NCI-H1436 (cell line): ENCODE measurements at regions not wholly inside any gene's neighbourhood (a gene's known extent, or its start where the extent isn't known, plus 50 kb on each side); places are given as distances from the start of the nearest gene placed in this dataset.
"Not testable (repeated sequence)": the region's sequence is repeated elsewhere in the genome, so short reads cannot be mapped to it uniquely, and the experiment has no call there.

Experiments
- DNase-seq: peaks from one replicate; lab custom pipeline; 2025; lab: John Stamatoyannopoulos, UW

DNA sequence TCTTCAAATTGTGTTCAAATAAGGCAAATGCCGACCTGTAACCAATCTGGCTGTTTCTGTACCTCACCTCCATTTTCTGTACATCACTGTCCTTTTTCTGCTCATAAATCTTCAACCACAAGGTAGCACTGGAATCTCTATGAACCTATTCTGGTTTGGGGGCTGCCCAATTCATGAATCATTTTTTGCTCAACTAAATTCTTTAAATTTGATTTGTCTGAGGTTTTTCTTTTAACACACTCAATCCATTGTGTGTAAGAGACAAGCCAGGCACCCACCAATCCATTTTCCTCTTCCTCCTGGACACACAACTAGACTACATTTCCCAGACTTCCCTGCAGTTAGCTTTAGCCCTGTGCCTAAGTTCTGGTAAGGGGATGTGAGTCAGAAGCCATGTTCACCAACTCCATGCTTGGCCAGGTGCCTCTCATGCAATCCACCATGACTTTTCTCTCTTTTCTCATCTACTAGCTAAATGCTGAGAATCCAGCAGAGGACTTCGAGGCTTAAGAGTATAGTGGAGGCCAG lies 193.2 kb upstream of the KLF3 start:
- no peak for DNase-seq

DNA sequence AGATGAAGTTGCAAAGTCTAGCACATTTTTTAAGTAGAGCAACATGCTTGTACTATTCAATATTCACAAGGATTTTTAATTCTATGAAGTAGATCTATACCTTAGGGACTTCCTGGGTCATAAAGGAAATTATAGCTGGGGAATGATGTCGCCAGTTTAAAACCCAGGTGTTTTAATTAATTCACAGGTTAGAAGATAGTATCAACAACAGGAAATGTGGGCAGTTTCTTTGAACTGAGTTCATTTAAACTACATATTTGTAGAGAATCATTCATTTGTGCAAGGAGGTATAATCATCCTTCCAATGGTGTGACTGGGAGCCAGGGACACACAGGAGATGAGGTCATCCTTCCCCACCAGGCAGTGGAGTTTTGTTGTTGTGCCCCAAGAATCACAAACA lies 181.3 kb upstream of the KLF3 start:
- no peak for DNase-seq

DNA sequence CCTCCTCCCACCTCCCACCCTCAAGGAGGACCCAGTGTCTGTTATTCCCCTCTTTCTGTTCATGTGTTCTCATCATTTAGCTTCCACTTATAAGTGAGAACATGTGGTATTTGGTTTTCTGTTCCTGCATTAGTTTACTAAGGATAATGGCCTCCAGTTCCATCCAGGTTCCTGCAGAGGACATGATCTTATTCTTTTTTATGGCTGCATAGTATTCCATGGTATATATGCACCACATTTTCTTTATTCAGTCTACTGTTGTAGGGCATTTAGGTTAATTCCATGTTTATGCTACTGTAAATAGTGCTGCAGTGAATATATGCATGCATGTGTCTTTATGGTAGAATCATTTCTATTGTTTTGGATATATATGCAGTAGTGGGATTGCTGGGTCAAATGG lies 180.4 kb upstream of the KLF3 start:
- DNase-seq: not testable (repeated sequence)

DNA sequence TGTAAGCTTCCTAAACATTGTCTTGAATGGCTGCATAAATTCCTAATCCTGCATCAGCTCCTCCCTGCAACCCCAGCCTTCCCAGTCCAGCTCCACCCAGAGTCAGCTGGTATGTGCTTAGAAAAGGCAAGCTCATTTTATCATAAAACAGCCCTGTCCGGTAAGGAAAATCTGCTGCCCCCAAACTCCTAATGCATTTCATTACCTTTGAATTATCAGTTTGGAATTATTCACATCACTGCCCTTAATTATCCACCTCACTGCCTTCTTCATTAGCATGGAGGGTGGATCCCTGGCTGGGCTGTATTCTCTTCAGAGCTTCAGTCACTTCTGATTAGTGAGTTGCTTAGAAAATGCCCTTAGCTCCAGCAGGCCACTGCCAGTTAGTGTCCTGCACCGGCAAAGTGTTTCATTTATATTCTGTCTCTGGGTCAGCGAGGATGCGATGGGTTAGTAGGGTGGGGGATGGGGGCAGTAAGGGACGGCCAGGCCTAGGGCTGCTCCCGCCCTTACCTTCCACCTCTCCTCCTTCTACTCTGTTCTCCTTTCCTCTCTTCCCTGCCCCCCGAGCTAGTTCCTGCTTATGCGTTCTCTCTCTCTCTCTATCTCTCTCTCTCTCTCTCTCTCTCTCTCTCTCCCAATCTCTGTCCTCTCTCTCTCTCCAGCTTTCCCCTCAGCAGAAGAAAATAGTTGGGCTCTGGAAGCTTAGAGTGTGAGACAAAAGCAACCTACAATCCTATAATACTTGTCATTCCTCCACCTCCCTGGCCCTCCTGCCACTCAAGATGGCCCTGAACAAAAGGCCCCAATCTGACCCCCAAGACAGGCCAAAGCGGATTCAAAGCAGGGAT lies 174.8 kb upstream of the KLF3 start:
- DNase-seq: no peak

DNA sequence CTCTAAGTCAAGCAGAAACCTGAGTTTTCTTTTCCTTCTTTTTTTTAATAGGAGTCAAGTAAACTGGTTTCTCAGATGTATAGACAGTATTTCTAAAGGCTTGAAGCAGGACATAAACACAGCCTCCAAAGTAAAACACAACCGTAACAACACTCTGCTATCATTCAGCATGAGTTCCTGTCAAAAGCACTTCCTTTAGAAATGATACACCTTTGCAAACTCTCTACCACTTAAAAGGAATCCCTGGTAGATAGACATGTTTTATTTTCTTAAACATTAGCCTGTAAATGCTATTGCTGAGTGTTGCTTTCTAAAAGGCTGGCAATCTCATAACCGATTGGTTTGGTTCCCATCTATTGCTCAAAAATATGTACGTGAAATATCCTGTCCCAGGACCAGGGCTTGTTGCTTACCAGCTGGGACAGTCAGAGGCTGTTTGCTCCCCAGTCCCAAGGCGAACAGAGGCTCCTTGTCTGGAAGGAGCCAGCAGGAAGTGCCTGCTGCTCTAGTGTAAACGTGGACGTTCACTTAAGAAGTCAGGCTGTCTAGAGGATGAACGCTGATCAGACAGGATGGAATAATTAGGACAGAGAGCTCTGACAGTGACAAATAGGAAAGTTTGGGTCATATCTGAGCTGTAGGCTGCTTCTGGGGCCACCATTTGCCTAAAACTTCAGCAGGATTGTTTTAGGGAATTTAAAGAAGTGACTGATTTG lies 173.9 kb upstream of the KLF3 start:
- no peak for DNase-seq

DNA sequence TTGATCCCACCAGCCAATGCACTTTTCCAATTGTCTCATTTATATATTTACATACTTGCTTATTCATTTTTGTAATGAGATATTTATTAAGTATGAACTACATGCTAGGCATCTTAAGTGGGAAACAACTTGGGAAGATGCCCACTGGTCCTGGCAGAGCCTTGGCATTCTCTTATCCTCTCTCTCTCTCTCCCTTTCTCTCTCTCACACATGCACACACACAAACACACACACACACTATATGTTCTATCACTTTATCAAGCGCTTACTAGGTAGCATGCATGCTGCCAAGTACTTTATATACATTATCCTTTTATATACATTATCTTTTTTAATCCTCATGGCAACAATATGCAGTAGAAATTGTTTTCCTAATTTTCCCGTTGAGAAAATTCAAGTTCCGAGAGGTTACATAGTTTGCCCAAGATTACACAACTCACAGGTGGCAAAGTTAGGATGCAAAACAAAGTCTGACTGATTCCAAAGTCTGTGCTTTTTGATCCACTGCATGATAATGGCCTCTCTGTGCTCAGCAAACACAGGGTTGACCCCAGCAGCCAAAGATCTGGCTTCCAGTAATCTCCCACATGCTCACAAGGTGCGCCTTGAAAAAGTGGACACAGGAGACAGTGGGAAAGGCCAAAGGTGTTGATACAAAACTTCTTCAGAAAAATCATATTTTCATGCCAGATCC lies 173.1 kb upstream of the KLF3 start:
- no peak for DNase-seq

DNA sequence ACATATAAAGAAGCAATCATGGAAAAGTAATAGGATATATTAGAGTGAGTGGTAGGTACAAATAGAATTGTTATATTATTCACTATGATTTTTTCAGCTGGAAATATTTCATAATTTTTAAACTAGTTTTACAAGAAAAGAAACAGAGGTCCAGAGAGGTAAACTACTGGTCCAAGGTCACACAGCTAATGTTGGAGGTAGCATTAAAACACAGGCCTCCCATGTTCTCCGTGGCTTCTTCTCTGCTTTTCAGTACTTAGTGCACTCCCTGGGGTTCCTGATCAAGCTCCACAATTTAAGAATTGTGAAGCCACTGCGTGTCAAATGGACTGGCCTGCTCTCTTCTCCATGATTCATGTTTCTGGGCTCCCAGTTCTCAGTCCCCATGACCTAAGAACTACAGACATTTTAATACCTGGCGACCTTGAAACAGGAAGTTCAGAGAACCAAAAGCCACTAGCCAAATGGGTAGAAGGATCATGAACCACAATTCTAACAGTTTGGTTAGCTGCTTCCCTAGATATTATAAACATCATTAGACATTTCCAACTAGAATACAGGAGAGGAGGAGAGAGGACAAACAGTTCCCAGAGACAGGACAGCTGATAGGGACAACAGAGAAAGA lies 172.0 kb upstream of the KLF3 start:
- DNase-seq: no peak

DNA sequence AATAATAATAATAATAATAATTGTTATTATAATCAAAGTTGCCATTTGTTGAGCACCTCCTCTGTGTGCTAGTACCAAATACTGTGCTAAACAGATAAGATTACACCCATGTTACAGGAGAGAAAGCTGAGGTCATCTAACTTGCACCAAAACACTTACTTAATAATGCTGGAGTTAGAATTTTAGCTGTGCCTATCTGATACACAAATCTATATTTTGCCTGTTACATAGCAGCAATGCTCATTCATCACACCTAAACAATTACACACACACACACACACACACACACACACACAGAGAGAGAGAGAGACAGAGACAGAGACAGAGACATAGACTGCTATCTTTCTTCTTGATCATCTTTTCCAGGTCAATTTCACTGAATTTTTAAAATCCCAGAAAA lies 170.9 kb upstream of the KLF3 start:
- DNase-seq: no peak

DNA sequence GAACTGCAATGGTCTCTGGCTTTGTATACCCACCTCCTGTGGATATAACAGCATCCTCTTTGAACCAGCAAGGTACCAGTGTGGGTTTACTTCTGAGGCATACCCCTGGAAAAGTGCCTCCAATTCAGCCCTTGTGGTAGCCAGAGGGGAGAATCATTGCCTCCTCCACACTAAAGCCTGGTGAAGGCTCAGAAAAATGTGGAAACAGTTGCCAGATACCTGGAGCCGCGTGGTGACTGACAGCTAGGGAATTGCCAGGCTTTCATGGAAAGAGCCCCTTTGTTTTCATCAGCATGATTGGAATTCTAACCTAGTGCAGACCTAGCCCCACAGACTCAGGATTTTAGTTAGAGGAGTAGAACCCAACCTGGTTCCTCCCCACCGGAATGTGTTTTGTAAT lies 168.6 kb upstream of the KLF3 start:
- no peak for DNase-seq

DNA sequence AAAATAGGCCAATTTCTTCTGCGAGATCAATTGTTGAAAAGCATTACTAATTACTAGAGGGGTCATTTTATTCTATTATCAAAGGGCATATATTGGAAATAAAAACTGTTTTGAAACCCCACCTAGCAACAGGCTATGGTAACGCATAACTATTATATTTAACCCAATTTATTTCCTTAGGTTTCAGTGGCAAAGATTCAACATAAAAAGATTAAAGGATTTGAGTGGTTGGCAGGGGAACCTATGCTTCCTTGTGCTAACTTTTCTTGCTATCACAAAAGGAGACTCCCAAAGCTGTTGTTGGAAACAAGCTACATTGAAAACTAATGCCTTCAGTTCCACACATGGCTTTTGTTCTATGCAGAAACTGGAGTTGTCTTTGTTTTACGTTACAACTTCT lies 166.9 kb upstream of the KLF3 start:
- no peak for DNase-seq

DNA sequence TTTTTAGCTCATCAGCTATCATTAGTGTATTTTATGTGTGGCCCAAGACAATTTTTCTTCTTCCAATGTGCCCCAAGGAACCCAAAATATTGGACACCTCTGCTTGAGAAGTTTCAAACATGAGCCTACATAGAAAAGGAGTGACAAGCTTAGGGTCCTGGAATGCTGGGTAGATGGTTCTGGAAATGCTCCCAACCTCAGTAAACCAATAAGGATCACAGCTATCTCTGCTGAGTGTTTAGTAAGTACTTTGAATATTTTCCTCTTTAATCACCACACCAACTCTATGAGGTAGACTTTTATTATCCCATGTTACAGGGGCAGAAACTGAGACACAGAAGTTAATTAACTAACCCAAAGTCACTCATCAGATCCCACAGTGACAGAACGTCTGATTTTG lies 164.9 kb upstream of the KLF3 start:
- no peak for DNase-seq

DNA sequence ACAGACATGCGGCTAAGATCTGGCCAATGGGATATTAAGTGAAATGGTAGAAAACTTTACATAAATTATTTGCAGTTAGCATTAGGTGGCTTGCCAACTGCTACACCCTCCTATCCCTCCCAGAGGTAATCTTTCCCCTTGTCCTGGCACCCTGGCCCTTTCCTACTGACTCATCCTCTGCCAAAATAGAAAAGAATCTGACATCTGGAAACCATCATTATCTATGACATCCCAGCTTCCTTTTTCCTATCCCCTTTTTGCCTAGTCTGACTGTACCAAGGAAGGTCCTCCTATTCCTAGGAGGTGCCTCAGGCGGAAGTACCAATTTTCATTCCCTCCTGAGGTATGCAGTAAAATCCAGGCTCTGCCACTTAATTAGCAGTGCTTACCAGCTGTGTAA lies 163.6 kb upstream of the KLF3 start:
- no peak for DNase-seq

DNA sequence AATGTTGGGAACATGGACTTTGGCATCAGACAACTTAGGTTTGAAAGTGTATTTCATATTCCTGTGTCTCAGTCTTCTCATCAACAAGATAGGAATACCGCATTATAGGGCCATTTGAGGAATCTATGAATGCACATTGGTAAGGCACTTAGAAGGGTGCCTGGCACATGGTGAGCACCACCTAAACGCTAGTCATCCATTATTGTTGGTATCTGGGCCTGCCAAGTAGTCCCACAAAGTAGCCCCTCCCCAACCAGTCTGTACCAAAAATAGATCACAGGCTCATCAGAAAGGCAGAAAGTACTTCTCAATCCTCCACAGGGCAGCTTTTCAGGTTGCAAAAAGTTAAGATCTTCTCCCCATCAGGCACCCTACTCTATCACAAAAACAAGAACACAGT lies 162.3 kb upstream of the KLF3 start:
- DNase-seq: no peak

DNA sequence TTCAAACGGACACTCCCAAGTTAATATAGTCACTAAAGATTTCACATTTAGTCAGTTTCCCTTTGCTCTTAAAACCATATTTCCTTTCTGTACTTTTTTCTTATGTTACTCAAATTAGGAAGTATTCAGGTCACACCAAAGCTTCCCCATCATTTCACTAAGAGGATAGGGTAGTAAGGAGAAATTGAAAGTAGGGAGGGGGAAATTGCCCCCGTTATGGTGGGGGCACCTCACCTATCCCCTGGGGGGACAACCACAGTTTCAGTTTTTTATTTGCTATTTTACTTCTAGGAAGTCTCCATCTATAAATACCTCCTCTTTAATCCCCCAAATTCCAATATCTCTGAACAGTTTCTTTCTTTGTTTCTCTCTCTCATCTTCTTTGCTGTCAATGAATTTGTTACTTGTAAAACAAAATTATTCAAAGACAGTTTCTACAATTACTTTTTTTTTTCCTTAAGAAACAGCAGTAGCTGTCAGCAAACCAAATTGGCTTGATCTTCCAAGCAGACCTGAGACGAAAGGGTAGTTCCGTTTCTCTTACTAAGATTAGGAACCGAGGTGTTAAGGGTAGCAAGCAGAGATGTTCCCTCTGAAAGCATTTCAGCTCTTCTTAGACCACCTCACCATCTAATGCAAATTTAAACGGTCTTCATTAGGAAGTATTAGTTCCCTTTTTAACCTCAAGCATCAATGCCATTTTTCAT lies 160.2 kb upstream of the KLF3 start:
- no peak for DNase-seq

DNA sequence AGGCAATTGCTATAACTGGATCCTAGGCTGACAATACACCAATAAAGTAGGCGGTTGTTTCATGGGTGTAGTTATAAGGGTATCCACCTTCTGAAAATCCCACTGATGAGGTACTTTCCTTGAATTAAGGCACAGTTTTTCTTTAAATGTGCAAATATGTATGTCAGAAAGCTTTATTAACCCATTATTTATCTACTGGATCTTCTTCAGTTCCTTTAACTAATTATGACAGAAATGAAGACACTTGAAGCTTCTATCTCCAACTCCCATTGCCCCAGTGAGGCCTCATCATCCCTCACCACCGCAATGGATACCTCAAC lies 159.6 kb upstream of the KLF3 start:
- DNase-seq: no peak

DNA sequence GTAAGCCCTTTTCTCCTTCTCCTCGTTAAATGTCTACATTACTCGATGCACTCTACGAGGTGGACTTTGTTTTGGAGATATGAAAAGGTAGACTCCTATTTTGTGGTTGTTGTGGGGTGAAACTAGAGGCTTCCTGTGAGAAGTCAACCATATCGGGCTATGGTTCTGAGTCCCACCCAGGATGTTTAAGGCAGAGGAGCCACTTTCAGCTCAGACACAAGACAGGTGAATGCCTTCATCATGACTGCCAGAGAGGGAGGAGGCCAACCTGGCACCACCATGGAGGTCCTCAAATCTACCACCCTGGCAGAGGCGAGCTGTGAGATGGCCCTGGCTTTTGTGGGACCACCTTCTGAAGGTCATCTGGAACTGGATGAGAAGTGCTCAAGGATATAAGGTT lies 154.4 kb upstream of the KLF3 start:
- no peak for DNase-seq

DNA sequence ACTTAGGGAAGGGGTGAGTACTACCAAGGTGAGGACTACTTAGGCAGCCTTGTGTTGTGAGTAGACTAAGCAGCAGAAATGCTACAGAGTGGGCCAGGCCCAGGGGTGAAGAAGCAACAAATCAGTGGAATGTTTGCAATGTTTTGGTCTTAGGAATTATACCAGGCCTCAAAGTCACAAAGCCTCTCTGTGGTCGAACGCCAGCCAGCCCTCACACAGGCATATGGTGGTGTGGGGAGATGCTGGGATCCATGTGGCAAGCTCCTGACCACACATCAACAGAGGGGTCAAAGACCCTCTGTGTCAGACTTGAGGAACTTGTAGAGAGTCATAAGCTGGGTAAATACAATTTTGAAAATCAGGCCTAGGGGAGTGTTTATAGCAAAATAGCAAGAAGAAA lies 153.8 kb upstream of the KLF3 start:
- no peak for DNase-seq

DNA sequence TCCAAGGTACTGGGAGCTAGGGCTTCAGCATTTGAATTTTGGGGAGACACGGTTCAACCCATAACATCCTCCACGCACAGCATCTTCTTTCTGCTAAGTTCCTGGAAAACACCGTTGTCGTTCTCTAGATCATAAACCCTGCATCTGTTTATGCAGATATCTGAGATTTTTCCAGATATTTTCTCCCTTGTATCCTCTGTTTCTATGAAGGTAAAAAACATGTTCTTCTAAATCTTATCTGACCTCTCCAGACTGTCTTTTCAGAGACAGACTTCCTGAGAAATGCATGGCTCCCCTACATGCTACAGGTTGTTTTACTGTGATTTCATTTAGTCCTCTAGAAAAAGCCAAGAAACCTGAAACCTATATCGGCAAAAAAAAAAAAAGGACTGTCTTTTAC lies 152.3 kb upstream of the KLF3 start:
- no peak for DNase-seq

DNA sequence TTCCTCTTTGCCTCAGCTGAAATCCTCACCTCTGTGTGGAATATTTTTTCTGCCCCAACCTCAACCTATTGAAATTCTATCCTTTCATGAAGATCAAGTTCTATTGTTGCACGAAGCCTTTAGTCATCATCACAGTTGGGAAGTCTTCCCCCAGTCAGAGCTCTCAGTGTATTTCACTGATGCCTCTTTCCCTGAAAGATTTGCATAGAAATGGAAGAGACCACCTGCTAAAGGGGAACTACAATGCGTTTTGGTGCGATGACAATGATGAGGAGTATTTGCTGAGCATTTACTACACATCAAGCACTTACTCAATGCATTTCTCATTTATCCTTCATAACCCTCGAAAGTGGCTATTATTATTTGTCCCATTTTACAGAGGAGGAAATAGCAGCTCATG lies 151.2 kb upstream of the KLF3 start:
- DNase-seq: no peak

DNA sequence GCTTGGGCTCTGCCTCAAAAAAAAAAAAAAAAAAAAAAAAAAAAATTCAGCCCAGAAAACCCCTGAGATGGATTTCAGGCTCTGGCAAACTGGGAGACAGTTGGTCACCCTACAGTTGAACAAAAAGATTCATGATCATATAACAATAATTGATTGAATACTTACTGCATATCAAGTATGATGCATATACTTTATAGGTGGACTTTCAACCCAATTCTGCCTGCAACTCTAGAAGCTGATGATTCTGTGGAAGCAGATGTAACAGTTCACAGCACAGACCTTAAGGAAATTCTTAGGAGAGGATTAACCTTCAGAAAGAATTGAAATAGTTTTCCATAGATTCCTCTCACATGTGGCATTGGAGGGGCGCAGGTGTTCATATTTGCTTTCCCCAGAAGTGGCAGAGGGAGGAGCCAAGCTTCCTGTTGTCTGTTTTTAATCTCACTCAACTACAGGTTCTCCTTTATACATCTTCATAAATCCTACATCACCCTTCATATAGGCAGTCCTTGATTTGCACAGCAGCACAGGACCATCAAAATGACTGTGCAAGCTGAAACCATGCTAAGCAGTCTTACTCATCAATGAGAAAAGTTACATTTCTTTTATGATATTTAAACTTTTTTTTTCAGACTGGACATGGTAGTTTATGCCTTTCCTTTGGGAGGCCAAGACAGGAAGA lies 149.4 kb upstream of the KLF3 start:
- no peak for DNase-seq

DNA sequence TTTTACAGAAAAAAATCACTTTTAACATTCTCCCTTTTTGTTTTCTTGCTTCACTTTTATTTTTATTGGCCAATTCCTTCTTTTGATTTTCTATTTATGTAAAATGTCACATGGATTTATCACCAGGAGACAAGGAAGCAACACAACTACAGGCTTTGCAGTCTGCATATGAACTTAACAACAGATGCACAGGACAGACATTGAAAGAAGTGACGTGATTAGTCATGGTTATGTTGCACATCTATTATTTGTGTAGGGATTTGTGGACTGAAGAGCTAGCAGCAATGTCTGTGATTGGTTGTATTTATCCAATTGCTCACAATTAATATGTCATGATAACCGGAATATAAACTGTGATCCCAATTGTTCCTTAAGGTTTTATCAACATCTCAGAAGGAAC lies 147.8 kb upstream of the KLF3 start:
- DNase-seq: no peak
